Coronary artery (tissue), 2 donors: ENCODE measurements at regions not wholly inside any gene's neighbourhood (a gene's known extent, or its start where the extent isn't known, plus 50 kb on each side); places are given as distances from the start of the nearest gene placed in this dataset.
"Not testable (repeated sequence)": the region's sequence is repeated elsewhere in the genome, so short reads cannot be mapped to it uniquely, and the experiment has no call there.

Source experiments
- DNase-seq: peaks from one replicate; pipeline ENCODE4 v3.0.0-alpha.2; 2017; ENCODE audit warnings: low spot score
- H3K27ac ChIP-seq, 2 donors: fragments of 200-600 bp; sonication (generic); one replicate each; pipeline ENCODE4 v1.5.1; 2016 to 2019
- H3K4me3 ChIP-seq: fragments of 200-600 bp; sonication (generic); 2 replicates; pipeline ENCODE4 v1.5.1; 2016; ENCODE audit warnings: mild to moderate bottlenecking, moderate library complexity
- CTCF ChIP-seq: fragments of 200-600 bp; sonication (generic); IDR thresholded peaks from one replicate; pipeline ENCODE4 v1.5.1; 2019; ENCODE audit warnings: antibody characterized with exemption

DNA sequence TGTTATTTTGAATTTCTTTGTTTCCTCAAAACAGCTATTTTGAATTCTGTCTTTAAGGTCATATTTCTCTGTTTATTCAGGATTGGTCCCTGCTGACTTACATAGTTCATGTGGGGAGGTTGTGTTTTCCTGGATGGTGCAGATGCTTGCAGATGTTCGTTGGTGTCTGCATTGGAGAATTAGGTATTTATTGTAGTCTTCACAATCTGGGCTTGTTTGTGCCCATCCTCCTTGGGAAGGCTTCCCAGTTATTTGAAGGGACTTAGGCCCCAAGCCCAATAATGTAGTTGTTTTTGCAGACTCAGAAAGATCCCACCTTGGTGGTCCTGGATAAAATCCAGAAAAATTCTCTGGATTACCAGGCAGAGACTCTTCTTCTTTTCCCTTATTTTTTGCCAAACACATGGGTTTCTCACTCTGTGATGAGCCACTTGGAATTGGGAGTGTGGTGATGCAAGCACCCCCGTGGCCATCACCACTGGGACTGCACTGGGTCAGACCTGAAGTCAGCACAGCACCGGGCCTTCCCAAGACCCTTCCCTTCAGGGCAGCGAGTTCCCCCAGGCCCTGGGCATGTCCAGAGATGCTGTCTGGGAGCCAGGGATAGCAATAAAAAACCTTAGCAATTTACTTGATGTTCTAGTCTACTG, 81.6 kb upstream of the EZR start:
- Histone ChIP-seq H3K27ac (no peak overlapping the region), H3K4me3 (no peak overlapping the region)
- DNase-seq, result no peak
- no peak for TF ChIP-seq CTCF

- Histone ChIP-seq H3K4me3 (no peak overlapping the region), H3K27ac (no peak overlapping the region)
- no peak for TF ChIP-seq CTCF
- no peak for DNase-seq
Measured at GRCh38 chr6:158897236-158897635, 78.1 kb upstream of the EZR start.

GRCh38 chr6:158895661-158896060, 76.5 kb upstream of the EZR start:
- TF ChIP-seq CTCF, result no peak
- no peak for DNase-seq
- H3K4me3 ChIP-seq, result no peak overlapping the region
- H3K27ac ChIP-seq, result no peak overlapping the region

GRCh38 chr6:158894193-158894592, 75.0 kb upstream of the EZR start:
- no peak for DNase-seq
- Histone ChIP-seq H3K27ac (no peak overlapping the region), H3K4me3 (no peak overlapping the region)
- no peak for TF ChIP-seq CTCF

GRCh38 chr6:158892266-158892665, 73.1 kb upstream of the EZR start:
- no peak for TF ChIP-seq CTCF
- no peak for DNase-seq
- Histone ChIP-seq H3K27ac (no peak overlapping the region), H3K4me3 (no peak overlapping the region)

GRCh38 chr6:158891560-158891959, 72.4 kb upstream of the EZR start:
- H3K4me3 ChIP-seq, H3K27ac ChIP-seq, DNase-seq: not testable (repeated sequence)

- H3K4me3 ChIP-seq, DNase-seq, H3K27ac ChIP-seq: not testable (repeated sequence)
Measured at GRCh38 chr6:158888171-158888570, 69.0 kb upstream of the EZR start.

GRCh38 chr6:158886346-158886977, 67.3 kb upstream of the EZR start:
- DNase-seq, H3K4me3 ChIP-seq, H3K27ac ChIP-seq: not testable (repeated sequence)

- DNase-seq, result not testable (repeated sequence)
Measured at GRCh38 chr6:158881884-158882283, 62.7 kb upstream of the EZR start.

GRCh38 chr6:158881276-158881675, 62.1 kb upstream of the EZR start:
- H3K4me3 ChIP-seq, H3K27ac ChIP-seq, DNase-seq: not testable (repeated sequence)

More at GRCh38 chr6:158881884-158882283, 62.7 kb upstream of the EZR start:
- H3K27ac ChIP-seq, H3K4me3 ChIP-seq: not testable (repeated sequence)
